IMR-90 (cell line): ENCODE measurements at regions not wholly inside any gene's neighbourhood (a gene's known extent, or its start where the extent isn't known, plus 50 kb on each side); places are given as distances from the start of the nearest gene placed in this dataset.

Experiments
- POLR2A ChIP-seq: IDR thresholded peaks from 2 replicates; pipeline ENCODE4 v1.6.1; 2012; ENCODE audit warnings: mild to moderate bottlenecking, low read depth, low read length
- TF ChIP-seq, protein P1 (sequence below): conservative IDR thresholded peaks from 2 replicates; pipeline ENCODE4 v1.5.1; 2012; ENCODE audit warnings: mild to moderate bottlenecking, low read depth, low read length, improper control_type of control experiment

DNA sequence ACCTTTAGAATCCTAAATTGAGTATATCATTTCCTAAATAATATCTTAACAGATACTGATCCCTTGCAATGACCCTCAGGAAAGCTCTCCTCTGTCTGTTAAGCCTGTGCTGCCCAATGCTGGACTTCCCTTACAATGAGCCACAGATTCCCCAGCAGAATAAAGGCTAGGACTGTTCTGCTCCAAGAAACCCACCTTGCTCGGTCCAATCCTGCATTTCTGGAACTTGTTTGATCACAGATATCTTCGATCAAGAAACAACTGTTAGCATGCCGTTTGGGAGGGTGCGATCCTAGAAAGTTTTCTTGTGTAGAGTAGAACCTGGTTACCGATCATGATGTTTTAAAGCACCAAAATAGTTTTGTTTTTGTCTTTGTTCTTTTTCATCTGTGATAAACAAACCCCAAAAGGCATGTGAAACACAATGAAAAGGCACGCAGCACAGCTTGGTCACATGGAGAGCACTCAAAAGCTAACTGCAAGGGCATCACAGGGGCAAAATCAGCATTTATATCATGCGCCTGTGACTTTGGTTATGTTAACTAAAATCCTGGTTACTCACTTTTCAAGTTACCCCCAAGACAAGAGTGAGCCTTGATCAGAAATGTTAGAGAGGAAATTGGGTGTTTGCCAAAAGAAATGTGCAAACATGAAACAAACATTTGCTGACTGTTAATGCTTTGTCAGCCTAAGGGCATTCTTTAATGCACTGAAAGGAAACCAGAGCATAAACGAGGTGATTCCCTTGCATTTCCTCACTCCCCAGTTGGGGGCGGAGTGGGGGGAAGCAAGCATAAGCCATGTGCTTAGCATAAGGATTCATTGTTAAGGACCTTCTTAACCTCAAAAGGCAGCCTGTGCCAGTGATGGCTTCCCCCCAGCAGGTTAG is 61.9 kb upstream of the ADAMTS16 start:
- TF ChIP-seq, protein P1, sequence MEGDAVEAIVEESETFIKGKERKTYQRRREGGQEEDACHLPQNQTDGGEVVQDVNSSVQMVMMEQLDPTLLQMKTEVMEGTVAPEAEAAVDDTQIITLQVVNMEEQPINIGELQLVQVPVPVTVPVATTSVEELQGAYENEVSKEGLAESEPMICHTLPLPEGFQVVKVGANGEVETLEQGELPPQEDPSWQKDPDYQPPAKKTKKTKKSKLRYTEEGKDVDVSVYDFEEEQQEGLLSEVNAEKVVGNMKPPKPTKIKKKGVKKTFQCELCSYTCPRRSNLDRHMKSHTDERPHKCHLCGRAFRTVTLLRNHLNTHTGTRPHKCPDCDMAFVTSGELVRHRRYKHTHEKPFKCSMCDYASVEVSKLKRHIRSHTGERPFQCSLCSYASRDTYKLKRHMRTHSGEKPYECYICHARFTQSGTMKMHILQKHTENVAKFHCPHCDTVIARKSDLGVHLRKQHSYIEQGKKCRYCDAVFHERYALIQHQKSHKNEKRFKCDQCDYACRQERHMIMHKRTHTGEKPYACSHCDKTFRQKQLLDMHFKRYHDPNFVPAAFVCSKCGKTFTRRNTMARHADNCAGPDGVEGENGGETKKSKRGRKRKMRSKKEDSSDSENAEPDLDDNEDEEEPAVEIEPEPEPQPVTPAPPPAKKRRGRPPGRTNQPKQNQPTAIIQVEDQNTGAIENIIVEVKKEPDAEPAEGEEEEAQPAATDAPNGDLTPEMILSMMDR = no peak
- no peak for TF ChIP-seq POLR2A
